ENCODE measurements at regions not wholly inside any gene's neighbourhood (a gene's known extent, or its start where the extent isn't known, plus 50 kb on each side); places are given as distances from the start of the nearest gene placed in this dataset.

DNA sequence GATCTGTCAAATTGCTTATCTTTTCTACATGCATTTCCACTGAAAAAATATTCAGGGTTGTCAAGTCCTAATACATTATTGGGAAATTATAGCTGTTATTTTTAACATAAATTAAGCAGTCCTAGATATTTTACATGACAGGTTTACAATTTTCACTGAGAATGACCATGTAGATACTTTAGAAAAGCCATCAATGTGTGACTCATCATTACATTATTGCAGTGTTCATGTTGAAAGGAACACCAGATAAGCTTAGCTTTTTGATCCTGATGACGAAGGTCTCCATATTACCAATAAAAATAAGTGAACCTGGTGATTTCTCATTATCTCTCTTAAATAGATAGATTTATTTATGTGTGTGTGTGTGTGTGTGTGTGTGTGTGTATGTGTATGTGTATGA, 529.5 kb upstream of the PCDH15 start:
- no peak for DNase-seq (ENCODE audit: low read depth)
- no peak overlapping the region for H3K4me3 ChIP-seq (ENCODE audit: control insufficient read depth, low read depth, low read length)
- TF ChIP-seq, protein P1, sequence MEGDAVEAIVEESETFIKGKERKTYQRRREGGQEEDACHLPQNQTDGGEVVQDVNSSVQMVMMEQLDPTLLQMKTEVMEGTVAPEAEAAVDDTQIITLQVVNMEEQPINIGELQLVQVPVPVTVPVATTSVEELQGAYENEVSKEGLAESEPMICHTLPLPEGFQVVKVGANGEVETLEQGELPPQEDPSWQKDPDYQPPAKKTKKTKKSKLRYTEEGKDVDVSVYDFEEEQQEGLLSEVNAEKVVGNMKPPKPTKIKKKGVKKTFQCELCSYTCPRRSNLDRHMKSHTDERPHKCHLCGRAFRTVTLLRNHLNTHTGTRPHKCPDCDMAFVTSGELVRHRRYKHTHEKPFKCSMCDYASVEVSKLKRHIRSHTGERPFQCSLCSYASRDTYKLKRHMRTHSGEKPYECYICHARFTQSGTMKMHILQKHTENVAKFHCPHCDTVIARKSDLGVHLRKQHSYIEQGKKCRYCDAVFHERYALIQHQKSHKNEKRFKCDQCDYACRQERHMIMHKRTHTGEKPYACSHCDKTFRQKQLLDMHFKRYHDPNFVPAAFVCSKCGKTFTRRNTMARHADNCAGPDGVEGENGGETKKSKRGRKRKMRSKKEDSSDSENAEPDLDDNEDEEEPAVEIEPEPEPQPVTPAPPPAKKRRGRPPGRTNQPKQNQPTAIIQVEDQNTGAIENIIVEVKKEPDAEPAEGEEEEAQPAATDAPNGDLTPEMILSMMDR (conservative IDR thresholded peaks at IDR 0.05; ENCODE audit: control insufficient read depth, insufficient read depth, low read depth, low read length) = no peak

DNA sequence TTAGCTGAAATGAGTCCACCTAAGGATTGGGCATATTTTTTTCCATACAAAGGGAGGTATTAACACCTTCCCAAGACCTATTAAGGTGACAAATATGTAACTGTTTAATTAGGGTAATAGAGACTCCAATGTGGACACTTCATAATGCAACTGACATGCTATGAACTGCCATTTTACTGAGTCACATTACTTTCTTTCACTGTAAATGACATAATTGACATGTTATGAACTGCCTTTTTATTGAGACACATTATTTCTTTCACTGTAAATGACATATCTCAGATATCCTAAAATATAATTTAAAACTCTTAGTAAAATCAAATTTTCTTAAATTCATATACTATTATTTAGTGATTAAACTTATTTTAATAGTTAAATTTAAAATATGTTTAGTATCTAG, 528.8 kb upstream of the PCDH15 start:
- no peak for DNase-seq (ENCODE audit: low read depth)
- no peak overlapping the region for H3K4me3 ChIP-seq (ENCODE audit: control insufficient read depth, low read depth, low read length)
- TF ChIP-seq, protein P1 (conservative IDR thresholded peaks at IDR 0.05; ENCODE audit: control insufficient read depth, insufficient read depth, low read depth, low read length) = no peak

DNA sequence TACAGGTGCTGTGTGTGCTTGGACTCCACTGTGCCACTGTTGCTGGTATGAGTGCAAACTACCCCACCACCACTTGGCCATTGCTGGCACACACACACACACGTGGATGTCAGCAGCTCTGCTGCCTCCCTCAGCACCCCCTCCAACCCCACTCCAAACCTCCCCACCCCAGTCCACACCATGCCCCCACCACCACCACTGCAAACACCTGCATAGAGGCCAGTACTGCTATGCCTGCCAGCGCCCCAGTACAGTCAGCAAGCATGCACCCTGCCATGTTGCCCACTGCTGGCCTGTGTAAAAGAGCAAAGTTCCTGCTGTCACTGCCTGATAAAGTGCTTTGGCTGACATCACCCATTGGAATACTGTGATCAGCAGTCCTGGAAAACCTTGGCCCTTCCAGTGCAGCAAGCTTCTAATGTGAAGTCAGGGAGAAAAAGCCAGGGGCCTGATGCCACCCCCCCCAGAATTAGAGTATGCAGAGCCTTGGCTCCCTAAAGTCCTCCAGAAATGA, 519.2 kb upstream of the PCDH15 start:
- TF ChIP-seq, protein P1 (conservative IDR thresholded peaks at IDR 0.05; ENCODE audit: control insufficient read depth, insufficient read depth, low read depth, low read length) = no peak
- H3K4me3 ChIP-seq (ENCODE audit: control insufficient read depth, low read depth, low read length) = no peak overlapping the region
- DNase-seq (ENCODE audit: low read depth) = no peak

DNA sequence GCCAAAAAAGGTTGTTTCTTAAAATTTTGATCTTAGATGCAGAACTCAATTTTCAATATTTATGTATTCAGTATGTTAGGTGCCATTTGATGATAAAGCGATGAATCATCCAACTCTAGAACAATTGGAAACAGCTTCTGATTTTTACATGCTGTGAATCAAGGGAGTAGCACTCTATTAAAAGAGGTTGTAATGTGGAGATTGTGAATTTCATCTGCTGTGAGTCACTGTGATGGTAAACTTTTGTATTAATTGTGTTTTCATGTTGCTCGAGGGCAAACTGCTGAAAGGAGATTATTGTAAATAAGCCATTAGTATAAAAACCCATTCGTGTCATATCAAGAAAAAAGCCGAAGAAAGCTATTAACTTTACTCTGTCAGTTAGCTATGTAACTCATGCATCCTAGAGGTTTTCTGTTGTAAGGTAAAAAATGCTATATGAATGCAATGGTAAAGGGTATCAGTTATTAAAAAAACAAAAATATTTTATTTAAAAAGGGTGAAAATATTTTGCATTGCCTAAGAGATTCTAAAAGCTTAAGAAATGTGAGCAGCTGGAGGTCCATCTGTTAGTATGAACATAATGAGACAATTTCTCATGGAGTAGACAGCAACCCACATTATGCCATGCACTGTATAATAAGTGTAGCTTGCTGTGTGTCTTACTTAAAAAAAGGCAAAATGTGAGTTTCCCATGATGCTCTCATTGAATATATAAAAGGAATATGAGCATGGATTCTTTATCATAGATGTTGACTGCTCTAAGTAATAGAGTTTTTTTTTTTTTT, 511.0 kb upstream of the PCDH15 start:
- H3K4me3 ChIP-seq (ENCODE audit: control insufficient read depth, low read depth, low read length) = no peak overlapping the region
- DNase-seq (ENCODE audit: low read depth) = peak; percentile 1
- TF ChIP-seq, protein P1 (conservative IDR thresholded peaks at IDR 0.05; ENCODE audit: control insufficient read depth, insufficient read depth, low read depth, low read length) = no peak

DNA sequence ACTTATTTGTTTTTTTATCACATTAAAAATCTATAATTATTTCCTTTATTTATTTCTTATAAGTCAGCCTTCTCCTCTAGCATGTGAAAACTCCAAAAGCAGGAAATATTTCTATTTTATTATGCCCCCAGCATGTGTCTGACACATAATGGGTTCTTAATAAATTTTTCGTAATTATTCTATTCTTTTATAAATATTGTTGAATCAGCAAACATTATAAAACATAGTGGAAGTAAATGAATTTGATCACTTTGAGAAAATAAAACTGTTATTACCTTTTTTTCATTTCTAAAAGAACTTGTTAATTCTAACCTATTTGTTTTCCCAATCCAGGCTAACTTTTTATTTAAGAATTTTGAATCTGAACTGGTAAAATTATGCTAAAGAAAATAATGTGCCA, 509.1 kb upstream of the PCDH15 start:
- no peak overlapping the region for H3K4me3 ChIP-seq (ENCODE audit: control insufficient read depth, low read depth, low read length)
- TF ChIP-seq, protein P1 (conservative IDR thresholded peaks at IDR 0.05; ENCODE audit: control insufficient read depth, insufficient read depth, low read depth, low read length) = no peak
- no peak for DNase-seq (ENCODE audit: low read depth)

DNA sequence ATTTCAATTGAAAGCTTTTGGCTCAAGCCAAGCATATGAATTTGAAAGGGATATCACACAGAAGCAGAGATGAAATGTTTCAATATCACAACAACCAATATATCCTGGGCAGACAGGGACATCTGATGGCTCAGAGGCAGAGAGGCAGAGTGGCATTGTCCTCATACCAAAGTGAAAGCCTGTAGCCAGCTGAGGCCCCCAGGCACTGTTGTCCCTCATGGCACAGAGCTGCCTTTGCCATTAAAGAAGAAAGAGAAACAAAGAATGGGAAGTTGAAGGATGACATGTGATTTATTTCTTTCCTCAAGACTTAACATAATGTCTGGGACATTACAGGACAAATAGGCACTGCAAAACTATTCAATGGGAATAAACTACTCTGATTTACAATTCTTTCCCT, 504.3 kb upstream of the PCDH15 start:
- DNase-seq (ENCODE audit: low read depth) = no peak
- no peak overlapping the region for H3K4me3 ChIP-seq (ENCODE audit: control insufficient read depth, low read depth, low read length)
- TF ChIP-seq, protein P1 (conservative IDR thresholded peaks at IDR 0.05; ENCODE audit: control insufficient read depth, insufficient read depth, low read depth, low read length) = no peak

Data from fibroblast of mammary gland (primary cell).